H1 (cell line): ENCODE measurements at regions not wholly inside any gene's neighbourhood (a gene's known extent, or its start where the extent isn't known, plus 50 kb on each side); places are given as distances from the start of the nearest gene placed in this dataset.

ENCODE experiments used
- CTCF ChIA-PET: fragments of 300-600 bp; sonication (Branson Sonifier 250); formaldehyde crosslinking; loops from one replicate; lab custom pipeline; 2021; ENCODE audit not compliant: partially characterized antibody; lab: Charles Lee
- POLR2A ChIA-PET: fragments of 300-600 bp; sonication (Branson Sonifier 250); formaldehyde crosslinking; loops from one replicate; lab custom pipeline; 2021; ENCODE audit warnings: inconsistent platforms; ENCODE audit not compliant: partially characterized antibody; lab: Charles Lee
- DNase-seq, 2 experiments: peaks; one replicate each; pipeline versions ENCODE4 v3.0.0 to v3.0.0-alpha.2; 2010 to 2022; ENCODE audit warnings: low spot score in 2 of 2, low read depth in 1 of 2, mixed read lengths in 1 of 2
- FAIRE-seq: peaks from 2 replicates; lab custom pipeline; 2011; peaks lifted over from hg19 to GRCh38; lab: Jason Lieb, UNC
- H2AFZ ChIP-seq: 2 replicates; pipeline ENCODE4 v1.8.1; 2012; ENCODE audit warnings: low read length, inconsistent platforms
- H2AK5ac ChIP-seq: 2 replicates; pipeline ENCODE4 v1.6.1; 2013; ENCODE audit warnings: low read depth, low read length
- H2BK120ac ChIP-seq: replicated peaks from 2 replicates; pipeline ENCODE3; 2013; ENCODE audit warnings: low read depth, low read length, inconsistent platforms
- H2BK12ac ChIP-seq: 2 replicates; pipeline ENCODE4 v1.6.1; 2013; ENCODE audit warnings: low read depth, low read length
- H2BK15ac ChIP-seq: 2 replicates; pipeline ENCODE4 v1.6.1; 2013; ENCODE audit warnings: low read length
- H2BK20ac ChIP-seq: 2 replicates; pipeline ENCODE4 v1.6.1; 2013; ENCODE audit warnings: low read length
- H2BK5ac ChIP-seq: 2 replicates; pipeline ENCODE4 v1.6.1; 2013; ENCODE audit warnings: low read depth, low read length
- H3K14ac ChIP-seq: 2 replicates; pipeline ENCODE4 v1.6.1; 2013; ENCODE audit warnings: inconsistent platforms; ENCODE audit not compliant: insufficient read length
- H3K18ac ChIP-seq: 2 replicates; pipeline ENCODE4 v1.6.1; 2013; ENCODE audit warnings: low read length; ENCODE audit errors: extremely low read depth
- H3K23ac ChIP-seq: 2 replicates; pipeline ENCODE4 v1.6.1; 2013; ENCODE audit warnings: inconsistent platforms; ENCODE audit not compliant: insufficient read length
- H3K23me2 ChIP-seq: 2 replicates; pipeline ENCODE4 v1.6.1; 2013; ENCODE audit warnings: low read depth, low read length
- H3K27ac ChIP-seq: 2 replicates; pipeline ENCODE4 v1.6.1; 2011; ENCODE audit warnings: low read depth, low read length, inconsistent platforms
- H3K27me3 ChIP-seq, 4 experiments: replicated peaks in 1 of 4; 1 replicate in 1 of 4; 2 replicates in 3 of 4; pipeline versions ENCODE4 v1.6.1 to v1.8.1; 2011 to 2013; ENCODE audit warnings: low read length in 3 of 4, mild to moderate bottlenecking in 3 of 4, inconsistent platforms in 2 of 4, mixed read lengths in 2 of 4, moderate library complexity in 1 of 4; ENCODE audit not compliant: control insufficient read depth in 3 of 4, insufficient read depth in 3 of 4; ENCODE audit errors: extremely low read depth in 1 of 4
- H3K36me3 ChIP-seq, 4 experiments: 2 replicates each; pipeline versions ENCODE4 v1.6.1 to v1.8.1; 2011 to 2013; ENCODE audit warnings: mild to moderate bottlenecking in 4 of 4, low read length in 3 of 4, moderate library complexity in 2 of 4, control low read depth in 1 of 4, inconsistent platforms in 1 of 4; ENCODE audit not compliant: insufficient read depth in 4 of 4, control insufficient read depth in 2 of 4
- H3K4ac ChIP-seq: replicated peaks from 2 replicates; pipeline ENCODE3; 2013; ENCODE audit warnings: low read length, low read depth, mixed read lengths, inconsistent platforms; ENCODE audit not compliant: insufficient read length
- H3K4me1 ChIP-seq, 4 experiments: replicated peaks in 1 of 4; 1 replicate in 1 of 4; 2 replicates in 3 of 4; pipeline versions ENCODE4 v1.6.1 to v1.8.1; 2011 to 2013; ENCODE audit warnings: low read length in 3 of 4, inconsistent platforms in 2 of 4, mixed read lengths in 1 of 4; ENCODE audit not compliant: insufficient read depth in 4 of 4, control insufficient read depth in 3 of 4
- H3K4me2 ChIP-seq, 2 experiments: 2 replicates each; pipeline versions ENCODE4 v1.6.1 to v1.8.1; 2011 to 2013; ENCODE audit warnings: low read depth in 2 of 2, low read length in 2 of 2, control low read depth in 1 of 2, inconsistent platforms in 1 of 2, mild to moderate bottlenecking in 1 of 2; ENCODE audit not compliant: insufficient read depth in 1 of 2
- H3K4me3 ChIP-seq, 4 experiments: fragments of 200-600, 300-600 bp in 1 of 4; sonication (generic), shearing (Covaris generic), sonication (Bioruptor Twin) in 1 of 4; 2 replicates each; pipeline versions ENCODE4 v1.5.1 to v1.8.1; 2011 to 2016; ENCODE audit warnings: low read length in 4 of 4, low read depth in 3 of 4, control low read depth in 2 of 4, inconsistent platforms in 2 of 4, mild to moderate bottlenecking in 2 of 4, mixed read lengths in 1 of 4, moderate library complexity in 1 of 4; ENCODE audit not compliant: insufficient read depth in 2 of 4; ENCODE audit errors: extremely low read depth in 1 of 4
- H3K56ac ChIP-seq: replicated peaks from 2 replicates; pipeline ENCODE3; 2013; ENCODE audit warnings: low read depth, mild to moderate bottlenecking, mixed read lengths, low read length, inconsistent platforms; ENCODE audit not compliant: insufficient read length
- H3K79me1 ChIP-seq: 2 replicates; pipeline ENCODE4 v1.6.1; 2013; ENCODE audit warnings: low read depth, low read length, control low read depth
- H3K79me2 ChIP-seq, 2 experiments: 2 replicates each; pipeline versions ENCODE4 v1.6.1 to v1.8.1; 2012 to 2013; ENCODE audit warnings: low read length in 2 of 2, mild to moderate bottlenecking in 2 of 2, inconsistent platforms in 1 of 2; ENCODE audit not compliant: insufficient read depth in 2 of 2, control insufficient read depth in 1 of 2
- H3K9ac ChIP-seq, 4 experiments: replicated peaks in 1 of 4; 1 replicate in 1 of 4; 2 replicates in 3 of 4; pipeline versions ENCODE4 v1.6.1 to v1.8.1; 2011 to 2013; ENCODE audit warnings: low read depth in 3 of 4, low read length in 3 of 4, control low read depth in 2 of 4, mild to moderate bottlenecking in 2 of 4, moderate library complexity in 2 of 4, inconsistent platforms in 1 of 4; ENCODE audit errors: extremely low read depth in 1 of 4
- H3K9me3 ChIP-seq, 2 experiments: 2 replicates each; pipeline versions ENCODE4 v1.6.1 to v1.8.1; 2012 to 2013; ENCODE audit warnings: mild to moderate bottlenecking in 2 of 2, moderate library complexity in 2 of 2, control low read depth in 1 of 2, inconsistent platforms in 1 of 2, low read depth in 1 of 2, low read length in 1 of 2, mixed read lengths in 1 of 2; ENCODE audit not compliant: insufficient read depth in 2 of 2
- H4K20me1 ChIP-seq, 2 experiments: replicated peaks in 1 of 2; 2 replicates each; pipeline versions ENCODE3 to v1.8.1; 2011 to 2013; ENCODE audit warnings: inconsistent platforms in 2 of 2, low read length in 2 of 2, mild to moderate bottlenecking in 1 of 2; ENCODE audit not compliant: insufficient read depth in 2 of 2, control insufficient read depth in 1 of 2
- H4K5ac ChIP-seq: 2 replicates; pipeline ENCODE4 v1.6.1; 2013; ENCODE audit warnings: low read length, low read depth, mixed read lengths, inconsistent platforms; ENCODE audit not compliant: insufficient read length
- H4K8ac ChIP-seq: 2 replicates; pipeline ENCODE4 v1.8.0; 2013; ENCODE audit warnings: mild to moderate bottlenecking, moderate library complexity, low read length, inconsistent platforms; ENCODE audit not compliant: insufficient read depth; ENCODE audit errors: extremely low read depth
- H4K91ac ChIP-seq: replicated peaks from 2 replicates; pipeline ENCODE3; 2013; ENCODE audit warnings: low read length, mixed read lengths, inconsistent platforms; ENCODE audit not compliant: insufficient read length
- EGR1 ChIP-seq: IDR thresholded peaks from 2 replicates; pipeline ENCODE4 v1.6.1; 2011; ENCODE audit warnings: low read depth, low read length, borderline replicate concordance
- GABPA ChIP-seq: IDR thresholded peaks from 2 replicates; pipeline ENCODE4 v1.6.1; 2011; ENCODE audit warnings: mild to moderate bottlenecking, low read length, moderate library complexity, borderline replicate concordance; ENCODE audit not compliant: insufficient read depth
- KDM4A ChIP-seq: IDR thresholded peaks from one replicate; pipeline ENCODE4 v1.7.1; 2012; ENCODE audit warnings: low read depth, mild to moderate bottlenecking, moderate library complexity, low read length, inconsistent platforms; ENCODE audit not compliant: severe bottlenecking
- NRF1 ChIP-seq: IDR thresholded peaks from 2 replicates; pipeline ENCODE4 v1.6.1; 2011; ENCODE audit warnings: mild to moderate bottlenecking, low read depth, low read length, improper control_type of control experiment
- RBBP5 ChIP-seq: IDR thresholded peaks from 2 replicates; pipeline ENCODE4 v1.7.1; 2012; ENCODE audit warnings: low read depth, mild to moderate bottlenecking, inconsistent platforms, low read length, moderate library complexity, borderline replicate concordance
- SIN3A ChIP-seq, 2 experiments: IDR thresholded peaks in 1 of 2; conservative IDR thresholded peaks in 1 of 2; 2 replicates each; pipeline ENCODE4 v1.6.1; 2011 to 2012; ENCODE audit warnings: low read length in 2 of 2, improper control_type of control experiment in 1 of 2, low read depth in 1 of 2, mild to moderate bottlenecking in 1 of 2
- SP2 ChIP-seq: IDR thresholded peaks from 2 replicates; pipeline ENCODE4 v1.6.1; 2012; ENCODE audit warnings: mild to moderate bottlenecking, low read length, inconsistent platforms
- SRF ChIP-seq: IDR thresholded peaks from 2 replicates; pipeline ENCODE4 v1.6.1; 2011; ENCODE audit warnings: mild to moderate bottlenecking, low read depth, low read length, moderate library complexity
- TAF1 ChIP-seq: IDR thresholded peaks from 2 replicates; pipeline ENCODE4 v1.6.1; 2011; ENCODE audit warnings: mild to moderate bottlenecking, low read depth, low read length
- WGBS, 2 experiments: shearing (Covaris generic) in 1 of 2; methylation state at CpG; one replicate each; pipeline versions ENCODE4 v1.1.6 to v1.1.7; 2013 to 2015; ENCODE audit warnings: low lambda C conversion rate in 2 of 2, mixed read lengths in 2 of 2, inconsistent platforms in 1 of 2, low coverage in 1 of 2, missing lambda C conversion rate in 1 of 2; ENCODE audit not compliant: insufficient replicate concordance in 2 of 2, insufficient coverage in 1 of 2, insufficient read length in 1 of 2; ENCODE audit errors: extremely low coverage in 1 of 2, missing lambda C conversion rate in 1 of 2; 5-methylcytosine and 5-hydroxymethylcytosine counted together

DNA sequence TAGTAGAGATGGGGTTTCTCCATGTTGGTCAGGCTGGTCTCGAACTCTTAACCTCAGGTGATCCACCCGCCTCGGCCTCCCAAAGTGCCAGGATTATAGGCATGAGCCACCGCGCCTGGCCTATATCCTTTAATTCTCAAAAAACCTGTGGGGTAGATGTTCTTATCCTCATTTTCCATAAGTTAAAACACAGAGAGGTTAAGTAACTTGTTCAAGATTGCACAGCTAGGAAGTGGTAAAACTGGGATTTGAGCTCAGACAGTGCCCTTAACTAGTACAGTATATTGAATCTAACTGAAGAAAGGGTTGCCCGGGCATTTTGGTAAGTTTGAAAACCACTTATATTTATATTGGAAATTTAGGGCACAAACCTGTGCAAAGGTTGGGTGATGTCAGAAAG, 116.0 kb downstream of the GLUD2 start:
- no peak overlapping the region for H2AK5ac ChIP-seq
- no peak overlapping the region for H4K91ac ChIP-seq
- no peak overlapping the region for H2AFZ ChIP-seq
- H4K8ac ChIP-seq: no peak overlapping the region
- no peaks in the 10 kb centered on the region for H3K79me2 ChIP-seq
- no peak overlapping the region for H3K4ac ChIP-seq
- no peak overlapping the region for H2BK20ac ChIP-seq
- no peak overlapping the region for H2BK120ac ChIP-seq
- 100% methylated on average over 5 of the region's 6 CpGs; no CpG with 5 or more reads in 1 of the 2 experiments for WGBS, 2 experiments
- H3K9me3 ChIP-seq: peaks cover 2 to 22% of the 10 kb centered on the region in 2 experiments; a peak in 3 of 4 replicates
- FAIRE-seq: no peak
- H3K36me3 ChIP-seq: no peaks in the 10 kb centered on the region
- H3K79me1 ChIP-seq: no peaks in the 10 kb centered on the region
- no peak overlapping the region for H3K18ac ChIP-seq
- no peaks in the 10 kb centered on the region for H3K4me1 ChIP-seq
- H3K23ac ChIP-seq: no peak overlapping the region
- H3K4me2 ChIP-seq: no peak overlapping the region
- H2BK15ac ChIP-seq: no peak overlapping the region
- no peaks in the 10 kb centered on the region for H3K27me3 ChIP-seq
- DNase-seq: no peak
- no peak overlapping the region for H3K14ac ChIP-seq
- no peak overlapping the region for H4K5ac ChIP-seq
- ChIA-PET POLR2A (no interaction called here), CTCF (no interaction called here)
- no peaks in the 10 kb centered on the region for H4K20me1 ChIP-seq
- H3K56ac ChIP-seq: no peak overlapping the region
- no peak overlapping the region for H3K27ac ChIP-seq
- H2BK12ac ChIP-seq: no peak overlapping the region
- H3K4me3 ChIP-seq: no peak overlapping the region
- H2BK5ac ChIP-seq: no peak overlapping the region
- no peaks in the 10 kb centered on the region for H3K23me2 ChIP-seq
- TF ChIP-seq SIN3A (conservative IDR thresholded peaks at IDR 0.05 in 1 of 2, IDR thresholded peaks at IDR 0.05 in 1 of 2; ENCODE audit: low read depth in 1 of 2, low read length in 2 of 2) (no peak), SRF (no peak), GABPA (no peak), NRF1 (no peak), SP2 (no peak), KDM4A (no peak), EGR1 (no peak), RBBP5 (no peak), TAF1 (no peak)
- no peak overlapping the region for H3K9ac ChIP-seq
